H9 (cell line): ENCODE measurements at regions not wholly inside any gene's neighbourhood (a gene's known extent, or its start where the extent isn't known, plus 50 kb on each side); places are given as distances from the start of the nearest gene placed in this dataset.
"Not testable (repeated sequence)": the region's sequence is repeated elsewhere in the genome, so short reads cannot be mapped to it uniquely, and the experiment has no call there.

Experiments
- DNase-seq: peaks from one replicate; pipeline ENCODE4 v3.0.0-alpha.2; 2017
- H2AFZ ChIP-seq: one replicate; pipeline ENCODE4 v1.6.1; 2013; ENCODE audit warnings: mild to moderate bottlenecking, low read length, control low read depth, moderate library complexity
- H2AK5ac ChIP-seq: 2 replicates; pipeline ENCODE4 v1.6.1; 2013; ENCODE audit warnings: low read length, control low read depth, mixed read lengths; ENCODE audit not compliant: insufficient read length
- H2BK120ac ChIP-seq: one replicate; pipeline ENCODE4 v1.6.1; 2013; ENCODE audit warnings: low read depth, mild to moderate bottlenecking, low read length, control low read depth, inconsistent platforms; ENCODE audit not compliant: poor library complexity, severe bottlenecking
- H2BK12ac ChIP-seq: 2 replicates; pipeline ENCODE4 v1.6.1; 2013; ENCODE audit warnings: low read length, control low read depth, mixed read lengths, low read depth; ENCODE audit not compliant: insufficient read length
- H2BK15ac ChIP-seq: 2 replicates; pipeline ENCODE4 v1.6.1; 2013; ENCODE audit warnings: low read depth, low read length, control low read depth
- H2BK20ac ChIP-seq: one replicate; pipeline ENCODE4 v1.6.1; 2013; ENCODE audit warnings: low read depth, mild to moderate bottlenecking, low read length, control low read depth, inconsistent platforms; ENCODE audit not compliant: poor library complexity, severe bottlenecking
- H2BK5ac ChIP-seq: 2 replicates; pipeline ENCODE4 v1.6.1; 2013; ENCODE audit warnings: low read length, control low read depth, mixed read lengths; ENCODE audit not compliant: insufficient read length
- H3K14ac ChIP-seq: 2 replicates; pipeline ENCODE4 v1.6.1; 2013; ENCODE audit warnings: low read length, control low read depth; ENCODE audit not compliant: insufficient read depth
- H3K18ac ChIP-seq: 2 replicates; pipeline ENCODE4 v1.6.1; 2013; ENCODE audit warnings: low read depth, mild to moderate bottlenecking, mixed read lengths, low read length, control low read depth; ENCODE audit not compliant: insufficient read length
- H3K23ac ChIP-seq: 2 replicates; pipeline ENCODE4 v1.6.1; 2013; ENCODE audit warnings: low read length, control low read depth, mixed read lengths, low read depth; ENCODE audit not compliant: insufficient read length
- H3K23me2 ChIP-seq: 2 replicates; pipeline ENCODE4 v1.6.1; 2013; ENCODE audit warnings: low read depth, mild to moderate bottlenecking, mixed read lengths, low read length, control low read depth; ENCODE audit not compliant: insufficient read length, poor library complexity, severe bottlenecking
- H3K27ac ChIP-seq: 2 replicates; pipeline ENCODE4 v1.5.1; 2013; ENCODE audit warnings: low read length, control low read depth, mixed read lengths, low read depth; ENCODE audit not compliant: insufficient read length
- H3K27me3 ChIP-seq: 2 replicates; pipeline ENCODE4 v1.6.1; 2013; ENCODE audit warnings: low read length, control low read depth, inconsistent platforms; ENCODE audit not compliant: insufficient read depth
- H3K4ac ChIP-seq: 2 replicates; pipeline ENCODE4 v1.6.1; 2013; ENCODE audit warnings: low read depth, mild to moderate bottlenecking, control low read depth, inconsistent platforms, low read length, moderate library complexity
- H3K4me1 ChIP-seq: 2 replicates; pipeline ENCODE4 v1.6.1; 2013; ENCODE audit warnings: low read length, control low read depth, inconsistent platforms; ENCODE audit not compliant: insufficient read depth
- H3K4me2 ChIP-seq: 2 replicates; pipeline ENCODE4 v1.6.1; 2013; ENCODE audit warnings: low read length, control low read depth, mixed read lengths; ENCODE audit not compliant: insufficient read length, insufficient read depth
- H3K56ac ChIP-seq: 2 replicates; pipeline ENCODE4 v1.6.1; 2013; ENCODE audit warnings: low read depth, mild to moderate bottlenecking, mixed read lengths, low read length, control low read depth; ENCODE audit not compliant: insufficient read length
- H3K79me1 ChIP-seq: 2 replicates; pipeline ENCODE4 v1.6.1; 2013; ENCODE audit warnings: low read depth, mild to moderate bottlenecking, moderate library complexity, low read length, control low read depth, inconsistent platforms; ENCODE audit not compliant: insufficient read depth, poor library complexity, severe bottlenecking
- H3K79me2 ChIP-seq: 2 replicates; pipeline ENCODE4 v1.6.1; 2013; ENCODE audit warnings: low read length, control low read depth, inconsistent platforms; ENCODE audit not compliant: insufficient read depth
- H3K9ac ChIP-seq: 2 replicates; pipeline ENCODE4 v1.6.1; 2013; ENCODE audit warnings: low read length, control low read depth, mixed read lengths; ENCODE audit not compliant: insufficient read length; ENCODE audit errors: extremely low read depth
- H3K9me3 ChIP-seq: one replicate; pipeline ENCODE4 v1.6.1; 2013; ENCODE audit warnings: low read depth, low read length, inconsistent platforms; ENCODE audit not compliant: control insufficient read depth
- H3T11ph ChIP-seq: one replicate; pipeline ENCODE4 v1.6.1; 2013; ENCODE audit warnings: mild to moderate bottlenecking, low read length, control low read depth, inconsistent platforms
- H4K20me1 ChIP-seq: one replicate; pipeline ENCODE4 v1.6.1; 2013; ENCODE audit not compliant: control insufficient read depth, insufficient read length, insufficient read depth
- H4K5ac ChIP-seq: 2 replicates; pipeline ENCODE4 v1.6.1; 2013; ENCODE audit warnings: low read depth, mild to moderate bottlenecking, mixed read lengths, low read length, control low read depth; ENCODE audit not compliant: insufficient read length
- H4K8ac ChIP-seq: replicated peaks from 2 replicates; pipeline ENCODE4 v1.6.1; 2013; ENCODE audit warnings: low read length, control low read depth, mixed read lengths, low read depth; ENCODE audit not compliant: insufficient read length
- H4K91ac ChIP-seq: 2 replicates; pipeline ENCODE4 v1.6.1; 2013; ENCODE audit warnings: low read depth, mild to moderate bottlenecking, moderate library complexity, mixed read lengths, low read length, control low read depth; ENCODE audit not compliant: insufficient read length
- H3K27ac Mint-ChIP-seq, 3 experiments: 2 replicates in 2 of 3; 3 replicates in 1 of 3; pipeline ENCODE4 v1.8.0; 2020 to 2021; ENCODE audit warnings: mixed read lengths in 3 of 3, mild to moderate bottlenecking in 1 of 3, moderate library complexity in 1 of 3
- H3K27me3 Mint-ChIP-seq: 2 replicates; pipeline ENCODE4 v1.8.0; 2021; ENCODE audit warnings: low read depth, mild to moderate bottlenecking, moderate library complexity, mixed read lengths
- H3K36me3 Mint-ChIP-seq, 3 experiments: 2 replicates in 2 of 3; 3 replicates in 1 of 3; pipeline ENCODE4 v1.8.0; 2020 to 2021; ENCODE audit warnings: low read depth in 3 of 3, mixed read lengths in 3 of 3; ENCODE audit not compliant: insufficient read depth in 1 of 3
- H3K4me1 Mint-ChIP-seq, 2 experiments: 2 replicates each; pipeline ENCODE4 v1.8.0; 2020; ENCODE audit warnings: mixed read lengths in 2 of 2
- H3K4me3 Mint-ChIP-seq, 2 experiments: 2 replicates in 1 of 2; 3 replicates in 1 of 2; pipeline ENCODE4 v1.8.0; 2020 to 2021; ENCODE audit warnings: mild to moderate bottlenecking in 2 of 2, mixed read lengths in 2 of 2, moderate library complexity in 1 of 2
- H3K9me3 Mint-ChIP-seq, 2 experiments: 2 replicates in 1 of 2; 3 replicates in 1 of 2; pipeline ENCODE4 v1.8.0; 2020; ENCODE audit warnings: mild to moderate bottlenecking in 2 of 2, mixed read lengths in 2 of 2, moderate library complexity in 1 of 2
- CTCF ChIP-seq: fragments of 200-600 bp; sonication (generic); conservative IDR thresholded peaks from 3 replicates; pipeline ENCODE4 v1.8.0; 2021; ENCODE audit warnings: antibody characterized with exemption, mild to moderate bottlenecking
- WGBS: extraction: QIAGEN DNeasy Blood & Tissue Kit; methylation state at CpG from one replicate; pipeline ENCODE4 v1.1.7; 2013; ENCODE audit warnings: missing lambda C conversion rate, low lambda C conversion rate, mixed read lengths; ENCODE audit not compliant: insufficient read length; ENCODE audit errors: extremely low coverage; 5-methylcytosine and 5-hydroxymethylcytosine counted together

DNA sequence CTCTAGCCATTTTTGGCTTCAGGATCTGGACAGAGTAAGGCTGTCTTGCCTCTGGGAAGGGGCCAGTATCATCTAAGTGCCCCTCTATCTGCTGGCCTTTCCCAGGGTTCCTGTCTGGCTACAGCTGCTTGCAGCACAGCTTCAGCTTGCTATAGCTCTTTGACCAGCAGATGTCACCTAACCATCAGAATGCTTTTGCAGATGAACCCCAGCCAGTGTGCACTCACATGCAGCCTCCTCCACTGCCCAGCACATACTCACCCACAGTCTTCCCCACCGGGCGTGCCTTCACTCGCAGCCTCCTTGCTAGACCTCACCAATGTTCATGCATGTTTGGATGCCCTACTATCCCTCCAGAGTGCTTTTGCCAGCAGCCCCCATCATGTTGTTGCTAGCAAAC lies 769.0 kb downstream of the BRINP3 start:
- Mint-ChIP-seq H3K4me1 (no peaks in the 10 kb centered on the region), H3K36me3 (no peaks in the 10 kb centered on the region), H3K4me3 (no peak overlapping the region), H3K27me3 (peaks cover 4% of the 10 kb centered on the region; the same call in 1 of the 2 replicates), H3K9me3 (peaks cover 0 to 3% of the 10 kb centered on the region in 2 experiments; a peak in 2 of 5 replicates), H3K27ac (no peak overlapping the region; a peak in 1 of 7 replicates)
- Histone ChIP-seq H2AK5ac (no peak overlapping the region), H4K8ac (no peak overlapping the region), H3K14ac (no peak overlapping the region; the same call in 1 of the 2 replicates), H2BK12ac (no peak overlapping the region), H3K4ac (no peak overlapping the region), H3K4me2 (no peak overlapping the region), H3K23ac (no peak overlapping the region), H3K18ac (no peak overlapping the region), H3K27ac (no peak overlapping the region), H2AFZ (no peak overlapping the region), H2BK120ac (no peak overlapping the region), H2BK5ac (no peak overlapping the region), H2BK15ac (no peak overlapping the region), H3K9ac (no peak overlapping the region), H3K79me2 (no peaks in the 10 kb centered on the region), H3K23me2 (no peaks in the 10 kb centered on the region), H3T11ph (no peak overlapping the region), H4K20me1 (no peaks in the 10 kb centered on the region), H3K79me1 (no peaks in the 10 kb centered on the region), H4K5ac (no peak overlapping the region), H3K9me3 (no peaks in the 10 kb centered on the region), H3K4me1 (no peaks in the 10 kb centered on the region), H4K91ac (no peak overlapping the region), H3K27me3 (no peaks in the 10 kb centered on the region), H2BK20ac (no peak overlapping the region), H3K56ac (no peak overlapping the region)
- peak; percentile 54; the same call in 2 of the 3 replicates for TF ChIP-seq CTCF
- peak; percentile 57 for DNase-seq
- no CpG with 5 or more reads among the region's 3 CpGs for WGBS

DNA sequence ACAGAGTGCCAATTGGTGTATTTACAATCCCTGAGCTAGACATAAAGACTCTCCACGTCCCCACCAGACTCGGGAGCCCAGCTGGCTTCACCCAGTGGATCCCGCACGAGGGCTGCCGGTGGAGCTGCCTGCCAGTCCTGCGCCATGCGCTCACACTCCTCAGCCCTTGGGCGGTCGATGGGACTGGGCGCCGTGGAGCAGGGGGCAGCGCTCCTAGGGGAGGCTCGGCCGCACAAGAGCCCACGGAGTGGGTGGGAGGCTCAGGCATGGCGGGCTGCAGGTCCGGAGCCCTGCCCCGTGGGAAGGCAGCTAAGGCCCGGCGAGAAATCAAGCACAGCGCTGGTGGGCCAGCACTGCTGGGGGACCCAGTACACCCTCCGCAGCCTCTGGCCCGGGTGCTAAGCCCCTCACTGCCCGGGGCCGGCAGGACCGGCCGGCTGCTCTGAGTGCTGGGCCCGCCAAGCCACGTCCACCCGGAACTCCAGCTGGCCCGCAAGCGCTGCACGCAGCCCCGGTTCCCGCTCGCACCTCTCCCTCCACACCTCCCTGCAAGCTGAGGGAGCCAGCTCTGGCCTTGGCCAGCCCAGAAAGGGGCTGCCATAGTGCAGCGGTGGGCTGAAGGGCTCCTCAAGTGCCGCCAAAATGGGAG lies 759.4 kb downstream of the BRINP3 start:
- not testable (repeated sequence) for H3K23ac ChIP-seq, H2AK5ac ChIP-seq, H3K79me1 ChIP-seq, H3T11ph ChIP-seq, H3K4me3 Mint-ChIP-seq, H3K23me2 ChIP-seq, H4K91ac ChIP-seq, H2BK15ac ChIP-seq, H3K56ac ChIP-seq, H3K4ac ChIP-seq, H3K14ac ChIP-seq, H3K36me3 Mint-ChIP-seq, H3K9me3 Mint-ChIP-seq, H2BK5ac ChIP-seq, H4K5ac ChIP-seq, DNase-seq, H3K4me1 Mint-ChIP-seq, H4K20me1 ChIP-seq, H3K4me2 ChIP-seq, H4K8ac ChIP-seq, H2BK120ac ChIP-seq, H2BK20ac ChIP-seq, H3K27me3 ChIP-seq, H3K27ac Mint-ChIP-seq, H3K18ac ChIP-seq, H3K4me1 ChIP-seq, H3K27me3 Mint-ChIP-seq, H3K27ac ChIP-seq, H3K9me3 ChIP-seq, H3K79me2 ChIP-seq, H2BK12ac ChIP-seq, H2AFZ ChIP-seq, H3K9ac ChIP-seq
- WGBS: no CpG with 5 or more reads among the region's 38 CpGs
